Fibroblast of gingiva (primary cell): ENCODE measurements at regions not wholly inside any gene's neighbourhood (a gene's known extent, or its start where the extent isn't known, plus 50 kb on each side); places are given as distances from the start of the nearest gene placed in this dataset.
"Not testable (repeated sequence)": the region's sequence is repeated elsewhere in the genome, so short reads cannot be mapped to it uniquely, and the experiment has no call there.

Experiments
- DNase-seq: peaks from one replicate; pipeline ENCODE4 v3.0.0-alpha.2; 2011; ENCODE audit warnings: low read depth

DNA sequence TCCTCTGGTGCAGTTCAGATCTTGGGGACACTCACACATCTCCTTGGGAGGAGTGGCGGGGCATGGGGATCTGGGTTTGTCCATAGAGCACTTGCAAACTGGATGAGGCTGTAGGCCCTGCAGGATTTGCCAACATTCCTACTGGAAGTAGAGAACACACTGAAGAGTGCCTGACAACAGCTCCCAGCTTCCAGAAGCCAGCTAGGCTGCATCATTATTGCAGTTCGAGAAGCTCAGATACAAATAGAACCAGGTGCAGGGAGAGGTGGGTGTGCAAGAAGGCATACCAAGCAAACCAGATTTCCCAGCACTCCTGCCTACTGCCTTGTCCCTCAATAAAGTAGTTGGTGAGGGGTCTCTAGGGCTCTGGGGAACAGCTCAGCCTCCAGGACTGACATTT is 52.5 kb downstream of the RHOB start:
- DNase-seq = no peak

- DNase-seq = peak; percentile 98
These were observed 55.1 kb downstream of the RHOB start for GRCh38 chr2:20501974-20502373.

DNA sequence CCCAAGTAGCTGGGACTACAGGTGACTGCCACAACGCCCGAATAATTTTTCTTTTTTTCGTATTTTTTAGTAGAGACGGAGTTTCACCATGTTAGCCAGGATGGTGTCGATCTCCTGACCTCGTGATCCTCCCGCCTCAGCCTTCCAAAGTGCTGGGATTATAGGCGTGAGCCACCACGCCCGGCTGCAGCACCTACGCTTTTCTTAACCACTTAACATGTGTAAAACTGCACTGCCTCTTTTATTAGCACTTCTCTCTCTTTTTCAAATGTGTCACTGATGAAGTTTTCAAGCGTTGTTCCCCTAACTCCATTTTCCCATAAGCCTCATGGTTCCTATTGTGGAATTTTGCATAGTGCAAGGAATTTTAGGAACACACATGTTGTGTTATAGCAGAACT is 55.6 kb downstream of the RHOB start:
- not testable (repeated sequence) for DNase-seq

GRCh38 chr2:20504174-20504573 is 57.3 kb downstream of the RHOB start:
- no peak for DNase-seq

DNA sequence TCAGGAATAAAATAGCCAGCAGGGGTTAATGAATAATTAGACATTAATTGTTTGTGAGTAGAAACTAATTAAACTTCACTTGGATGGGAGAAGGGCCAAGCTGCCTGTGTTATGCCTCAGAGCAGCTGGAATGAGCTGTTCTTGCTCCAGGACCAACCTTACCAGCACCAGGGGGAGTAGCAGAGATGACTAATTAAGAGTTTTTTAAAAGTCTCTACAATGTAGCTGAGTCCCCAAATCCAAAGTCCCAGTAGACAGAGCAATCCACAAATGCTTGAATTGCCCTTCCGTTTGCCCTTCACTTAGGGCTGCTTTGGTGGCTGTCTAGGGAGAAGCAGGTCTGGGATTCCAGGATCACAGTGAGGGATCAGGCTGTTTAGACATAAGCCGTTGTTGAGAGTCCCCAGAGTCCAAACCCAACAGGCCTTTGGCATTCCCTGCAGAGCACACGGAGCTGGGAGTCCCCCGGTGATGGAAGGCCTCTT is 59.4 kb downstream of the RHOB start:
- peak; percentile 25 for DNase-seq

DNA sequence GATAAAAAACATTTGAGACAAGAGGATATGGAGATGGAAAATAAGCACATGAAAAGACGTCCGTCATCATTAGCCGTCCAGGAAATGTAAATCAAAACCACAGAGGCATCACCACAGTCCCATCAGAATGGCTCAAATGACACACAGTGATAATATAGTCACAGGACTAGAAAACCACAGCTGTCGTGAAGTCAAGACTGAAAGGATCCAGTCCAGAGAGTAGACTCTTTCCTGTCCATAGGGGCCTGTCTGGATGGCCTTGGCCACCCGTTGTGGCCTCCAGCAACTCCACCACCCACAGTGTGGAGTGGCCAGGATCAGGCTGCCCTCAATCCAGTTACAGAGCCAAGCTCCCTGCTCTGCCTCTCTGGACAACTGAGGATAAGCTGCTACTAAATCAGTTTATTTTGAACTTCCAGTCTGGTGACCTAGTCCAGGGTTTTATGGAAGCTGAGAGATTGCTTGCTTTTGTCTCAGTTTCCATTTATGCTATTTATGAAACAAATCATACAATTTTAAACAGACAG is 60.4 kb downstream of the RHOB start:
- no peak for DNase-seq

GRCh38 chr2:20507711-20508110 is 60.8 kb downstream of the RHOB start:
- DNase-seq = no peak

GRCh38 chr2:20509301-20509769 is 62.5 kb downstream of the RHOB start:
- DNase-seq = no peak

GRCh38 chr2:20509770-20510490 is 63.1 kb downstream of the RHOB start:
- no peak for DNase-seq

DNA sequence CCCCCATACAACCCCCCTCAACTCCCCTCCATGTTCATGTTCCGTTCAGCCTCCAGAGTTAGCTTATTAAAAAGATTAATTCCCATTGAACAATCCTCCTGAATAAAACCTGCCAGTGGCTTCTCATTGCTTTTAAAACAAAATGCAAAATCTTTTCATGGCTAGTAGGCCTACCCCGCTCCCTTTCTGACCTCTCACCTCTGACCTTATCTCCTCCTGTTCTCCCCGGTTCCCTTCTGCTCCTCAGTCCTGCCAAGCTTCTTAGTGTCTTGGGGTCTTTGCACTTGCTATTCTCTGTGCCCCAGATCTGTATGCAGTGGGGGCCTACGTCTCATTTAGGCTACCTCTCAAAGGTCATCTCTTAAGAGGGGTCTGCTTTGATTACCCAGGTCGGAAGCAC is 64.3 kb downstream of the RHOB start:
- no peak for DNase-seq

- no peak for DNase-seq
These were observed 65.3 kb downstream of the RHOB start for GRCh38 chr2:20512061-20512605.

- no peak for DNase-seq
These were observed 67.1 kb downstream of the RHOB start for GRCh38 chr2:20513946-20514345.

DNA sequence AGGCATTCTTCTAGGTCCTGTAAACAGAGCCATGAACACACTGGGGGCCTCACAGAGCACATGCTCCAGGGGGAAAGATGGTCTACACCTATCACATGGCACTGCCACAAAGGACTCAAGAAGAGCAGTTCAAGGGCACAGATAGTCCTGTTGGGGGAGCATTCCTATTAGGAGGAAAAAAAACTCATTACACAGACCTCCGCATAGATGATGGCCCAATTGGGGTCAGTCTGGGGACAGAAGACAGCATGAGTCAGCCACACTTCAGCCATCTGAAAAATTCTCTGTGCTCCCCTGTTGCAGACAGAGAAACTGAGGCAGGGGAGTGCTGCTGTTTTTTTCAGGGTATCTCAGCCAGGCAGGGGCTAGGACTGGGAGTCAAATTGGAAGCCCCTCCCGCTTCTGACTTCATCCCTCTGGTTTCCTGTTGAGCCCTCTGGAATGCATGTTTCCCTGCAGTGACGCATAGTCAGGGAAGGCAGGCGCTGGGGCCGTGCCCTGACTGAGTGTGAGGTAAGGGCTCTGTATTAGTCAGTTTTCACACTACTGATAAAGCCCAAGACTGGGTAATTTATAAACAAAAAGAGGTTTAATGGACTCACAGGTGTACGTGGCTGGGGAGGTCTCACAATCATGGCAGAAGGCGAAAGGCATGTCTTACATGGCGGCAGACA is 67.9 kb downstream of the RHOB start:
- DNase-seq = peak; percentile 82

DNA sequence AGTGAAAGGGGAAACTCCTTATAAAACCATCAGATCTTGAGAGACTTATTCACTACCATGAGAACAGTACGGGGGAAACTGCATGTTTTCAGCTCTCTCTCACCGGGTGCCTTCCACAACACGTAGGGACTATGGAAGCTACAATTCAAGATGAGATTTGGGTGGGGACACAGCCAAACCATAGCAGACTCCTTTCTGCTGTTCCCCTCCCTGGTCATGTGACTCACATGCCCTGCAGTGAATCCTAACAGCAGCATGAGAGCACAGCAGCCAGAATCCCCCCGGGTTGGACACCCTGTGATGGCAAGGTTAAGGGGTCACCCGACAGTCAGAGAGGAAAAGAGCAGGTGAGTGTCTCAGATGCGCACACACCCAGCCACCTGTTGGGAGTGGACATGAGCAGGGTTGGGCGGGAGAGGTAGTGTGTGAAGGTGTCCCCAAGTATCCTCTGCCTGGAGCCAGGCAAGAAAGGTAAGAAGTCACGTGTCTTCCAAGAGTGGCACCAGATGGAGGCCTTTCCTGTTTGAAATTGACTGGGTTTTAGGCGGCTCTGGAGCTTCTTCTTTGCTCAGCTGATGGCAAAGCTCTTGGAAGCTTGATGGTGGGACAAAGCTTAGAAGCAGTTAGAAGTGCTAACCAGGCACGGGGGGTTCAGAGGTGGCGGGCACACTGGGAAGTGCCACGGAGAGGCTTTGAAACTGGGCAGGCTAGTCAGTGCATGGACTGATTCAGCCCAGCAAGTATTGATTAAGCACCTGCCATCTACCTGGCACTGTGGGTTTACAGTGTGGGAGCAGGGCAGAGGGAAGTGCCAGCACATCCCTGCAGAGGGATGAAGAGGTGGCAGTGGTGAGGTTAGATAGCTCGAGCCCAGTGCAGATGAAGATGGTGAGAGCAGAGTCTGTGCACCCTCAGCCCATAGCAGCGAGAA is 68.7 kb downstream of the RHOB start:
- DNase-seq = no peak

DNA sequence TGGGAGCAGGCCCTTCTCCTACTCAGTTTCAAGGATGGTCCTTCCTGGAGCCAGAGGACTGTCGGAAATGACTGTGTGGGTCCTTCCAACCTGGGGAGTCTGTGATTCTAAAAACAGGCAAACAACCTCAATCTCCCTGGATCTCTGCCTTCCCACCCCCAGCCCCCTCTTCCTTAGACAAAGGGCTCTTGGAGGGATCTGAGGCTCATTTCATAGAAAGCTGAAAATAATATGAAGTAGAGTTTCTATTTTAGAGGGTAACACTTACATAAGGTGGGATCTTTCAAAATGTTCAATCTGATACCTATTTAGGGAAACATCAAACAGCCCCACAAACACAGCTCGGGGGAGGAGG is 69.4 kb downstream of the RHOB start:
- no peak for DNase-seq

DNA sequence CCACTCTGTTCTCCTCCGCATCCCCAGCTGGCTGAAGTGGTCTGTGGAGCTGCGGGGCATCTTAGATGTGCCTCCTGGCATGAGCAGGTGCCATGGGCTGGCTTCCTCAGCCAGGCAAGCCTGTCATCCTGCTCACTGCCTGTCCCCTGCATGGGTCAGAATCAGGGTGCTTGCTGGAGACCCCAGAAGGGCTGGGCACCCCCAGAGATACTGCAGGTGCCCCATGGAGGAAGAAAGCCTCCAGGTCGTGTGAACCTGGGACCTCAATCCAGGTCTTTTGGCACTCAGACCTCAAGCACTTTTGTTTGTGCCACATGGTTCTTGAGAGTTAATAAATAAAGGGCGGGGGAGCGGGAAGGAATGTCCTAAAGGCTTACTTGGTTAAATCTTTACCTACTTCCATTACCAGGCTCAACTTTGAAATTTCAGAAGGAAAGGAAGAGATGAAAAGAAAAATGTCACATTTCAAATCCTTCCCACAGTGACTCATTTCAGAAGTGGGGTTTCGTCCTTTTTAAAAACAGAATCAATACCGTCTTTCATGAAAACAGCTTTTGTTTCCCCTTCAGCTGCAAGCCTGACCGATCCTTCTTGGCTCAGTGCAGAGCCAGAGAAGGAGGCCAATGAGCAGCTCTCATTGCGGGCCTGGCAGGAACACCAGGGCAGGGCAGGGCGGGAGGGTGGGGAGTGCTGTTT is 69.9 kb downstream of the RHOB start:
- DNase-seq = no peak

DNA sequence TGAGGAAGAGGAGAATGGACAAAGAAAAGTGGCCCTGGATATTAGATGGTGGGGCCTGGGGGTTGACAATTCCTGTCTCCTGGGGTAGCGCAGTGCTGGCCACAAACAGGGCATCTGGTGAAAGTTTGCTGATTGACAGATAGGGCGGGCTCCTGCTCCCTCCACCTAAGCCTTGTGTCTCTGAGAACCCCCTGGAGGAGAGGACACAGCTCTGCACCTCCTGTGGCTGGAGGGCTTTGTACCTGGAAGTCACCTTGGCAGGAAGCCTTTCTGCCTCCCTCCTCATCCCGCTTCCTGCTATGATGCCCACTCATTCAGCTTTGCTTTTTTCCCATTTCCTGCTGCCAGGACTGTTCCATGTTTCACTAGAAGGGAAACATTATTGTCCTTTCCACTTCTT is 72.4 kb downstream of the RHOB start:
- no peak for DNase-seq

DNA sequence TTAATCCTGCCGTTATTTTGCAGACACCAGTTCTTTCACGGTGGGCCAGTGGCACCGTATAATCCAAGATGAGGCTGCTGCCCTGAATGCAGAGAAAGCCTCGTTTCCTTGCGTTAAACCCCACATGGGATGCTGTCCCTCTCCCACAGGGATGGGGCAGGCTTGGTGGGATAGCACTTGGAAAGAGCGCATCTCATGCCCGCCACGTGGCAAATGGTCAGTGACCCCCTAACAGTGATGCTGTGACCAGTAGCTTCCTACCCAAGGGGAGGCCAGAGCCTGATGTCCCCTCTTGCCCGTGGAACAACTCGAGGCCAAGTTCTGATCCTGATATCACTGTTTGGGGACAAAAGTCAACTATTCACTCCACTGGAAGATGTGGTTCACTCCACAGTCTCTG is 73.3 kb downstream of the RHOB start:
- no peak for DNase-seq

- no peak for DNase-seq
These were observed 74.3 kb downstream of the RHOB start for GRCh38 chr2:20521193-20521592.

DNA sequence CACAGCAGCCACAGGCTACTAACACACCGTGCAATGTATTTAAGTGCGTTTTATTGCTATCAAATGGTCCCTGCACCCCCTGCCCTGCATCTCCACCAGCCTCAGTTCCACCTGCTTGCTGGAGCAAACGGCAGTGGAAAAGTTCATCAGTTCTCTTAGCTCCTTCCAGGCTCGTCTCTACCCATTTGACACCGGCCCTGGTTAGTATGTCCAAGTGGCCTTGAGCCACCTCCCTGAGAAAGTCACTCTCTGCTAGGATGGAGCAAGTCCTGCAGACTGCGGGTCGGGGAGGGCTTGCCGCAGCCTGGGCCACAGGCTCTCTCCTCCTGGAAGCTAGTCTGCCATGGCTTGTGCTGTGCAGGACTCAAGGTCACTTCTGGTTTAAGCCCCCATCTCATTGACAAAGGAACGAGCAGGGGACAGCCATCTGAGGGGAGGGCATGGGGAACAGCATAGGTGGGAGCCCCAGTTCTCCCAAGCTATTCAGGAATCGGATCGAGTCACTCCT is 74.9 kb downstream of the RHOB start:
- no peak for DNase-seq
